ENCODE measurements at regions not wholly inside any gene's neighbourhood (a gene's known extent, or its start where the extent isn't known, plus 50 kb on each side); places are given as distances from the start of the nearest gene placed in this dataset.

- no TSS peak for BruUV-seq (replicated peaks)
- H3K79me2 ChIP-seq (ENCODE audit: insufficient read depth, low read depth, low read length), result no peaks in the 10 kb centered on the region
- ChIA-PET POLR2A (no interaction called here), CTCF (ENCODE audit: unreplicated experiment) (no interaction called here)
- no peaks in the 10 kb centered on the region for H3K9me2 ChIP-seq (ENCODE audit: insufficient read depth, low read length)
- TF ChIP-seq CTCF (conservative IDR thresholded peaks at IDR 0.05; ENCODE audit: low read length), result no peak
- no peak for TF ChIP-seq EZH2phosphoT487 (IDR thresholded peaks at IDR 0.05; ENCODE audit: borderline replicate concordance, low read depth, low read length)
- no peaks in the 10 kb centered on the region for H3K9me3 ChIP-seq (ENCODE audit: low read length)
- peak overlapping the region; percentile 16; the same call in 1 of the 2 replicates for H3K4me2 ChIP-seq (ENCODE audit: low read length)
- no peaks in the 10 kb centered on the region for H3K36me3 ChIP-seq (ENCODE audit: insufficient read depth, low read length)
- peaks cover 22% of the 10 kb centered on the region for H3K4me1 ChIP-seq (ENCODE audit: insufficient read depth, low read length, poor library complexity, severe bottlenecking)
- H3K4me3 ChIP-seq (ENCODE audit: low read depth, low read length, poor library complexity, severe bottlenecking), result no peak overlapping the region
- peak overlapping the region; percentile 23; the same call in 1 of the 2 replicates for H2AFZ ChIP-seq (ENCODE audit: low read length)
- intact Hi-C loops (cut with micrococcal nuclease; ENCODE audit: unreplicated experiment), result no loop called here
- H3K27ac ChIP-seq (ENCODE audit: low read depth, low read length, poor library complexity, severe bottlenecking), result no peak overlapping the region
- H4K20me1 ChIP-seq (ENCODE audit: insufficient read depth, low read length), result no peaks in the 10 kb centered on the region
- peak; percentile 5 for DNase-seq (ENCODE audit: low spot score)
These were observed 185.3 kb upstream of the PREP start for GRCh38 chr6:105588123-105588710.

- no peaks in the 10 kb centered on the region for H3K9me2 ChIP-seq (ENCODE audit: insufficient read depth, low read length)
- BruUV-seq (replicated peaks), result no TSS peak
- peak overlapping the region; percentile 23; the same call in 1 of the 2 replicates for H2AFZ ChIP-seq (ENCODE audit: low read length)
- no peak overlapping the region for H3K27ac ChIP-seq (ENCODE audit: low read depth, low read length, poor library complexity, severe bottlenecking)
- ChIA-PET POLR2A (interaction anchor here (0.7 to 1.3 kb wide), 3 partner anchors 12 to 692 kb away, joined by 3 to 9 read pairs (median 3); no protein-coding TSS in a partner anchor), CTCF (ENCODE audit: unreplicated experiment) (no interaction called here)
- no peak overlapping the region for H3K4me3 ChIP-seq (ENCODE audit: low read depth, low read length, poor library complexity, severe bottlenecking)
- intact Hi-C loops (cut with micrococcal nuclease; ENCODE audit: unreplicated experiment), result no loop called here
- no peak for TF ChIP-seq EZH2phosphoT487 (IDR thresholded peaks at IDR 0.05; ENCODE audit: borderline replicate concordance, low read depth, low read length)
- no peak for TF ChIP-seq CTCF (conservative IDR thresholded peaks at IDR 0.05; ENCODE audit: low read length)
- no peaks in the 10 kb centered on the region for H3K79me2 ChIP-seq (ENCODE audit: insufficient read depth, low read depth, low read length)
- H4K20me1 ChIP-seq (ENCODE audit: insufficient read depth, low read length), result no peaks in the 10 kb centered on the region
- peak; percentile 20 for DNase-seq (ENCODE audit: low spot score)
- no peaks in the 10 kb centered on the region for H3K9me3 ChIP-seq (ENCODE audit: low read length)
- H3K4me1 ChIP-seq (ENCODE audit: insufficient read depth, low read length, poor library complexity, severe bottlenecking), result peaks cover 22% of the 10 kb centered on the region
- H3K36me3 ChIP-seq (ENCODE audit: insufficient read depth, low read length), result no peaks in the 10 kb centered on the region
- H3K4me2 ChIP-seq (ENCODE audit: low read length), result peak overlapping the region; percentile 16; the same call in 1 of the 2 replicates
These were observed 184.7 kb upstream of the PREP start for GRCh38 chr6:105587349-105588122.

Measured in OCI-LY7 (cell line).